GM19395 (cell line): ENCODE measurements at regions not wholly inside any gene's neighbourhood (a gene's known extent, or its start where the extent isn't known, plus 50 kb on each side); places are given as distances from the start of the nearest gene placed in this dataset.

Experiments used
- ATAC-seq: cut with Tn5 transposase; IDR thresholded peaks from one replicate; pipeline ENCODE4 v1.9.1; 2021; ENCODE audit warnings: mild to moderate bottlenecking, moderate library complexity; ENCODE audit not compliant: unreplicated experiment

DNA sequence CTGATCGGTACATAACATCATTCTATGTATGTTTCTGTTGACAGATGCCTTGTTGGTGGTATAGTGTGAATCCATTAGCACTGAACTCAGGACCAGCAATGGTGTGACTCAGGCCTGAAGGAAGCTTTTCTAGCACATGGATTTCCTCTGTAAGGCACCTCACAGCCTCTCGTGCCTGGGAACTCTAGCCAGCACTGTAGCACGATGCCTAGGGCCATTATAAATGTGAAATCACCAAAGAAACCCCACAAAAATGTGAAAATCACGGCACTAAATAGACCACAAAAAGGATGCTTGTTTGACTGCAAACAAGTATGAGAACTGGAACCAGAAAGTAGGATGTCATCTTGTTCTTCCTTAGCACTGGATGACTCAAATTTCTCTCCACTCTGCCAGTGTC is 63.7 kb upstream of the NKX2-2 start:
- no peak for ATAC-seq

GRCh38 chr20:21575981-21576740 is 62.3 kb upstream of the NKX2-2 start:
- no peak for ATAC-seq

DNA sequence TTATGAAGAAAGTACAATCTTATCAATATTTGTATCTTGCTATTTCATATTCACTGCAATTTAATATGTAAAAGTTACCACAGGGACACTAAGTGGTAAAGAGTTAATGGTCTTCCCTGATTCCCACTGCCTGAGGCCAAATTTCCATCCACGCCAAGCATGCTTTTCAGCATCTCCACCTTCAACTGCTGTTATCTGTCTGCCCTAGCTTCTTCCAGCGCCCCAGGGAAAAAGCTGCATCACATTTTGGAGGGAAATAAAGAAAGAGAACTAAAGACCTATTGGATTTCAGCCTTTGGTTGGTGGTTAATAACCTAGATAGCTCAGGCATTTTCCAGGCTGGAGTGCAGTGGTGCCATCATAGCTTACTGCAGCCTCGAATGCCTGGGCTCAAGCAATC is 61.3 kb upstream of the NKX2-2 start:
- ATAC-seq, result no peak

DNA sequence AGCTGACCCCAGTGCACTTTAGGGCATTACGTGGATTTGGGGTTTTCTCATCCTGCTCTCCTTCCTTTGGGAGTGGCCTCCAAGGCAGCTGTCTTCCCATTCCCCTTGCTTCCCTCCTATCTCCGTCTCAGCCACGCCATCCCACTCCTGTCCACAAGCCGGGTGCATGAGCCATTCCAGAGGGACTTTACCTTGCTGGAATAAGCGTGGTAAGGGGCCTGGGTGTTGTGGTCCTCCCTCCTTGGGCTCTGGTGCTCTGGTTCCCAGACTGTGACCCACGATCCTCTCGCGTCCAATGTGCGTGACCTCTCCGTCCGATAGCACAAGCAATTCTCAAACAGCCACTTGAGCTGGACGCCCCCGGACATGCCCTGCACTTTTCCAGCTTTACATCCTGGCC is 60.6 kb upstream of the NKX2-2 start:
- no peak for ATAC-seq

GRCh38 chr20:21573259-21573658 is 59.4 kb upstream of the NKX2-2 start:
- ATAC-seq, result no peak

DNA sequence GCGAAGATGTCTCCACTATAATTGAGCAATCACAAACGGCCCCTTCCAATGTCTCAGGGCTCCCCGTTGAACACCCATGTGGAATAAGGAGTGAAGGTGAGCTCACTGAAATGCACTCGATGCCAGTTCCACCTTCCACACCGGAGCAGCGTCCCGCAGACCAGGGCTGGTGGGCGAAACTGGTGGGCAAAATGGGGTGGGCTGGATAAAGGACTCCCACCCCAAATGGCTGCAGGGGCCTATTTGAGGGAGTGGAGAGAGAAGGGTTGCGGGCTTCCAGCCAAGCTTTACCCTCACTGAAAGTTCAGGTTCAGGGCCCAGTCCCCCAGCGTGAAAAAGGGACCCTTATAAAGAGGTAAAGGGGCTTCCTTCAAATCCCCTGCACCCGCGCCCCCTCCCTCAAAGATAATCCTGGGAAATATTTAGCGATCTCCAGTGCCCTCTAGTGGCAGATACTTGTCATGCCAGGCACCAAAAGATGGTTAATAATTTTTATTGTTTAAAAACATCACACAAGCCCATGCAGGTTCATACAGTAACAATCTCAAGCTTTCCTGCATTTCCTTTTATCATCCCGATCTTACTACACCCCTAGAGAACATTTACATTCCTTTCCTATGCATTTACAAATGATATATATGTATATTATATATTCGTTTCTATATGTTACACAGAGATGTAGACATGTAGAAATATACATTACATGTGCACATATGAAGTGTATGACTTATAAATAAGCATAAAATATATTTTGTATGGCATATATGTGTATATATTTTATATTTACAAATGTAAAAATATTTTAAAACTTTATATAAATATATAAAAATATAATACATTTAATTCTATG is 58.2 kb upstream of the NKX2-2 start:
- ATAC-seq, result no peak

GRCh38 chr20:21570285-21570992 is 56.6 kb upstream of the NKX2-2 start:
- no peak for ATAC-seq

GRCh38 chr20:21569586-21569985 is 55.7 kb upstream of the NKX2-2 start:
- no peak for ATAC-seq

DNA sequence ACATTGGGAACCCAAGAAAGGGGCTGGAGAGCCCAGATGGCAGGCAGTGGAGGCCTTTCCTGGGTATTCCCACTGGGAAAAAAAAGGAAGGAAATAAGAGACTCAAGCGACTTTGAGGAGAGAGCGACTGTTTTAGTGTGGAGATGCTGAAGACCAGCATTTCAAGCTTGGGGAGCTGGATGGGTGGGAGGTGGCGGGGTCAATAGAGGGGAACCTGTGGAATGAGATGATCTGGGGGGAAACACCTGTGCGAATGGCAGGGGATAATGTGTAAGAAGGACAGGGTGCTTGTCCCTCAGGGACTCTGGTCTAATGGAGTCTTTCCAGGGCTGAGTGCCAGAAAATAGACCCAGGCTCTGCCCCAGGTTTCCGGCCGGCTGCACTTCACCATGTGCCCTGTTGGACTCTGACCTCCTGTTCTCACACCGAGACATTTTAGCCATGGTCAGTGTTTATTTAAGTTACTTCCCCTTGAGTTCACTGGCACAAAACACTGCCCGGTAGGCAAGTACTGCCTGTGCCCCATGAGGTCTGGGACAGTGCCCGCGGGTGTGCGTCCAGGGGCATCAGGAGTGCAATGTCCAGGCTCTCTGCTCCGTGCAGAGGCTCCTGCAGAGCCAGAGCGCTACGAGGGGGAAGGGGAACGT is 50.4 kb upstream of the NKX2-2 start:
- no peak for ATAC-seq
